Panc1 (cell line): ENCODE measurements at regions not wholly inside any gene's neighbourhood (a gene's known extent, or its start where the extent isn't known, plus 50 kb on each side); places are given as distances from the start of the nearest gene placed in this dataset.

Source experiments
- ATAC-seq: fragments of 200-7000 bp; cut with Tn5 transposase; 2 replicates; pipeline ENCODE4 v1.9.1; 2020; ENCODE audit warnings: mild to moderate bottlenecking, moderate library complexity
- BruUV-seq: library from RNA; stranded (reverse); fragments of 400-500 nt; replicated peaks from 2 replicates; lab custom pipeline; 2021; lab: Mats Ljungman, UMichigan
- CTCF ChIA-PET: fragments of 300-600 bp; sonication (Branson Sonifier 250); formaldehyde crosslinking; loops from one replicate; lab custom pipeline; 2022; ENCODE audit warnings: antibody characterized with exemption; lab: Charles Lee
- POLR2A ChIA-PET: fragments of 300-600 bp; sonication (Branson Sonifier 250); formaldehyde crosslinking; loops from one replicate; lab custom pipeline; 2022; ENCODE audit warnings: antibody characterized with exemption; lab: Charles Lee
- DNase-seq: peaks from one replicate; pipeline ENCODE4 v3.0.0-alpha.2; 2010; ENCODE audit warnings: low read depth, low spot score
- H3K27ac ChIP-seq: 2 replicates; pipeline ENCODE4 v1.5.1; 2011; ENCODE audit warnings: mild to moderate bottlenecking, low read length, inconsistent platforms
- H3K27me3 ChIP-seq: fragments of 200-500 bp; sonication (Bioruptor generic); 2 replicates; pipeline ENCODE4 v1.6.0; 2014; ENCODE audit warnings: low read length, inconsistent platforms; ENCODE audit not compliant: control insufficient read depth, insufficient read depth
- H3K36me3 ChIP-seq: fragments of 200-500 bp; sonication (Bioruptor generic); 2 replicates; pipeline ENCODE4 v1.5.1; 2014; ENCODE audit warnings: inconsistent platforms, mild to moderate bottlenecking, low read length, moderate library complexity; ENCODE audit not compliant: control insufficient read depth, insufficient read depth
- H3K4me1 ChIP-seq: 2 replicates; pipeline ENCODE4 v1.5.1; 2011; ENCODE audit warnings: inconsistent platforms, mild to moderate bottlenecking, low read length, moderate library complexity; ENCODE audit not compliant: control insufficient read depth, insufficient read depth
- H3K4me3 ChIP-seq, 2 experiments: 2 replicates each; pipeline ENCODE4 v1.5.1; 2011 to 2012; ENCODE audit warnings: low read depth in 2 of 2, low read length in 2 of 2, mild to moderate bottlenecking in 2 of 2, inconsistent platforms in 1 of 2, moderate library complexity in 1 of 2
- H3K9me3 ChIP-seq: fragments of 200-500 bp; sonication (Bioruptor generic); 2 replicates; pipeline ENCODE4 v1.5.1; 2014; ENCODE audit warnings: low read depth, mild to moderate bottlenecking, inconsistent platforms, low read length, moderate library complexity; ENCODE audit not compliant: control insufficient read depth, insufficient read depth
- POLR2AphosphoS5 ChIP-seq: IDR thresholded peaks from 2 replicates; pipeline ENCODE4 v1.6.1; 2012; ENCODE audit warnings: mild to moderate bottlenecking, low read depth, low read length, moderate library complexity
- SIN3A ChIP-seq: IDR thresholded peaks from 2 replicates; pipeline ENCODE4 v1.6.1; 2012; ENCODE audit warnings: low read depth, mild to moderate bottlenecking, low read length, moderate library complexity, borderline replicate concordance; ENCODE audit not compliant: insufficient read depth
- TCF7L2 ChIP-seq: IDR thresholded peaks from 2 replicates; pipeline ENCODE4 v1.6.1; 2011; ENCODE audit warnings: mild to moderate bottlenecking, low read depth, low read length, inconsistent platforms
- in situ Hi-C: cut with HindIII; loops from 2 replicates; pipeline ENCODE4 v1.10.0; 2016; ENCODE audit warnings: low sequenced_read_pairs, low pct_unique_long_range_greater_than_20kb
- intact Hi-C: fragments of 100-400 bp; cut with micrococcal nuclease; formaldehyde crosslinking; loops from one replicate; pipeline ENCODE4 v1.10.0; 2022; ENCODE audit not compliant: unreplicated experiment
- TF ChIP-seq, protein P1 (sequence below), 2 experiments: IDR thresholded peaks; 2 replicates each; pipeline ENCODE4 v1.6.1; 2011 to 2012; ENCODE audit warnings: low read depth in 2 of 2, control low read depth in 1 of 2, low read length in 1 of 2, mild to moderate bottlenecking in 1 of 2, moderate library complexity in 1 of 2; ENCODE audit not compliant: insufficient read depth in 1 of 2
- TF ChIP-seq, protein P2 (sequence below): fragments of 450-650 bp; IDR thresholded peaks from 2 replicates; pipeline ENCODE4 v1.5.1; 2017; ENCODE audit warnings: mild to moderate bottlenecking

DNA sequence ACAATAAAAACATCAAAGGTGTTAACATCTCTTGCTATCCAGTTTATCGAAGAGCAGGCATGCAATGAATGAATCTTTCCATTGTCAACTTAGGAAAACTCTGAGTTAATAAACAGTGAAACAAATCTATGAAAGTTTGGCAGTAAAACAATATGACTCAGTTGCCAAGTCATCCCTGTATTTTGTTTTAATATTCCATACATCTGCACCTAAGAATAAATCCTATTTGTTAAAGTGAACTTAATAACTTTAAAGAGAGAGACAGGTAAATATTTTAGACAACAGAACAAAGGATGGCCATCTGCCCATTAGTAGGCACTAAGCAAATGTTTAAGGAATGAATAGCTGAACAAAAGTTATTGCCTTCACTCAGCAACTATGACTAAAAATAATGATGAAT lies 700.5 kb upstream of the CELF2 start:
- H3K4me3 ChIP-seq: no peak overlapping the region
- ChIA-PET POLR2A (no interaction called here), CTCF (no interaction called here)
- DNase-seq (no peak), ATAC-seq (no peak)
- no peaks in the 10 kb centered on the region for H3K9me3 ChIP-seq
- H3K27me3 ChIP-seq: no peaks in the 10 kb centered on the region
- in situ Hi-C loops (no loop called here), intact Hi-C loops (no loop called here)
- TF ChIP-seq TCF7L2: no peak
- no peak for TF ChIP-seq SIN3A
- TF ChIP-seq, protein P1, sequence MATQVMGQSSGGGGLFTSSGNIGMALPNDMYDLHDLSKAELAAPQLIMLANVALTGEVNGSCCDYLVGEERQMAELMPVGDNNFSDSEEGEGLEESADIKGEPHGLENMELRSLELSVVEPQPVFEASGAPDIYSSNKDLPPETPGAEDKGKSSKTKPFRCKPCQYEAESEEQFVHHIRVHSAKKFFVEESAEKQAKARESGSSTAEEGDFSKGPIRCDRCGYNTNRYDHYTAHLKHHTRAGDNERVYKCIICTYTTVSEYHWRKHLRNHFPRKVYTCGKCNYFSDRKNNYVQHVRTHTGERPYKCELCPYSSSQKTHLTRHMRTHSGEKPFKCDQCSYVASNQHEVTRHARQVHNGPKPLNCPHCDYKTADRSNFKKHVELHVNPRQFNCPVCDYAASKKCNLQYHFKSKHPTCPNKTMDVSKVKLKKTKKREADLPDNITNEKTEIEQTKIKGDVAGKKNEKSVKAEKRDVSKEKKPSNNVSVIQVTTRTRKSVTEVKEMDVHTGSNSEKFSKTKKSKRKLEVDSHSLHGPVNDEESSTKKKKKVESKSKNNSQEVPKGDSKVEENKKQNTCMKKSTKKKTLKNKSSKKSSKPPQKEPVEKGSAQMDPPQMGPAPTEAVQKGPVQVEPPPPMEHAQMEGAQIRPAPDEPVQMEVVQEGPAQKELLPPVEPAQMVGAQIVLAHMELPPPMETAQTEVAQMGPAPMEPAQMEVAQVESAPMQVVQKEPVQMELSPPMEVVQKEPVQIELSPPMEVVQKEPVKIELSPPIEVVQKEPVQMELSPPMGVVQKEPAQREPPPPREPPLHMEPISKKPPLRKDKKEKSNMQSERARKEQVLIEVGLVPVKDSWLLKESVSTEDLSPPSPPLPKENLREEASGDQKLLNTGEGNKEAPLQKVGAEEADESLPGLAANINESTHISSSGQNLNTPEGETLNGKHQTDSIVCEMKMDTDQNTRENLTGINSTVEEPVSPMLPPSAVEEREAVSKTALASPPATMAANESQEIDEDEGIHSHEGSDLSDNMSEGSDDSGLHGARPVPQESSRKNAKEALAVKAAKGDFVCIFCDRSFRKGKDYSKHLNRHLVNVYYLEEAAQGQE (IDR thresholded peaks at IDR 0.05; ENCODE audit: insufficient read depth in 1 of 2, low read depth in 2 of 2, low read length in 1 of 2): no peak
- no peak for TF ChIP-seq POLR2AphosphoS5
- TF ChIP-seq, protein P2, sequence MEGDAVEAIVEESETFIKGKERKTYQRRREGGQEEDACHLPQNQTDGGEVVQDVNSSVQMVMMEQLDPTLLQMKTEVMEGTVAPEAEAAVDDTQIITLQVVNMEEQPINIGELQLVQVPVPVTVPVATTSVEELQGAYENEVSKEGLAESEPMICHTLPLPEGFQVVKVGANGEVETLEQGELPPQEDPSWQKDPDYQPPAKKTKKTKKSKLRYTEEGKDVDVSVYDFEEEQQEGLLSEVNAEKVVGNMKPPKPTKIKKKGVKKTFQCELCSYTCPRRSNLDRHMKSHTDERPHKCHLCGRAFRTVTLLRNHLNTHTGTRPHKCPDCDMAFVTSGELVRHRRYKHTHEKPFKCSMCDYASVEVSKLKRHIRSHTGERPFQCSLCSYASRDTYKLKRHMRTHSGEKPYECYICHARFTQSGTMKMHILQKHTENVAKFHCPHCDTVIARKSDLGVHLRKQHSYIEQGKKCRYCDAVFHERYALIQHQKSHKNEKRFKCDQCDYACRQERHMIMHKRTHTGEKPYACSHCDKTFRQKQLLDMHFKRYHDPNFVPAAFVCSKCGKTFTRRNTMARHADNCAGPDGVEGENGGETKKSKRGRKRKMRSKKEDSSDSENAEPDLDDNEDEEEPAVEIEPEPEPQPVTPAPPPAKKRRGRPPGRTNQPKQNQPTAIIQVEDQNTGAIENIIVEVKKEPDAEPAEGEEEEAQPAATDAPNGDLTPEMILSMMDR: no peak
- no peak overlapping the region for H3K27ac ChIP-seq
- H3K36me3 ChIP-seq: no peaks in the 10 kb centered on the region
- no TSS peak for BruUV-seq
- no peaks in the 10 kb centered on the region for H3K4me1 ChIP-seq

DNA sequence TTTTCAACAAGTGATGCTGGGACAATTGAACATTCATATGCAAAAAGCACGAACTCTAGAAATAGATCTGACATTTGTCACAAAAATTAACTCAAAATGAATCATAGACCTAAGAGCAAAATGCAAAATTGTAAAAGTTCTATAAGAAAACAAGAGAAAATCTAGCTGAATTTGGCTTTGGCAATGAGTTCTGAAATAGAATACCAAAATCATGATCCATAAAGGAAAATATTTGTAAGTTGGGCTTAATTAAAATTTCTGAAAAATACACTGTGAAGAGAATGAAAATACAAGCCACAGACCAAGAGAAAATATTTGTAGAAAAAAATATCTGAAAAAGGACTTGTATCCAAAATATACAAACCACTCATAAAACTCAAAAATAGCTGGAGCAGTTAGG lies 698.8 kb upstream of the CELF2 start:
- no peak overlapping the region for H3K27ac ChIP-seq
- H3K36me3 ChIP-seq: no peaks in the 10 kb centered on the region
- ATAC-seq: no peak
- ChIA-PET CTCF (no interaction called here), POLR2A (no interaction called here)
- H3K9me3 ChIP-seq: no peaks in the 10 kb centered on the region
- in situ Hi-C loops (no loop called here), intact Hi-C loops (no loop called here)
- no peaks in the 10 kb centered on the region for H3K27me3 ChIP-seq
- TF ChIP-seq, protein P1 (IDR thresholded peaks at IDR 0.05; ENCODE audit: insufficient read depth in 1 of 2, low read depth in 2 of 2, low read length in 1 of 2): no peak
- TF ChIP-seq, protein P2: no peak
- TF ChIP-seq SIN3A (no peak), TCF7L2 (no peak), POLR2AphosphoS5 (no peak)
- no peak overlapping the region for H3K4me3 ChIP-seq
- no peak for DNase-seq
- H3K4me1 ChIP-seq: no peaks in the 10 kb centered on the region
- BruUV-seq: no TSS peak
